ENCODE measurements at regions not wholly inside any gene's neighbourhood (a gene's known extent, or its start where the extent isn't known, plus 50 kb on each side); places are given as distances from the start of the nearest gene placed in this dataset.
"Not testable (repeated sequence)": the region's sequence is repeated elsewhere in the genome, so short reads cannot be mapped to it uniquely, and the experiment has no call there.

GRCh38 chr7:113389112-113389646 lies 270.8 kb upstream of the SMIM30 start:
- no peak for DNase-seq (ENCODE audit: low read depth)

- DNase-seq (ENCODE audit: low read depth) = no peak
Observed at GRCh38 chr7:113383638-113384037, 265.3 kb upstream of the SMIM30 start.

GRCh38 chr7:113379746-113380145 lies 261.4 kb upstream of the SMIM30 start:
- DNase-seq (ENCODE audit: low read depth) = no peak

- DNase-seq (ENCODE audit: low read depth) = no peak
Observed at GRCh38 chr7:113374955-113375354, 256.6 kb upstream of the SMIM30 start.

GRCh38 chr7:113373863-113374262 lies 255.5 kb upstream of the SMIM30 start:
- DNase-seq (ENCODE audit: low read depth) = no peak

GRCh38 chr7:113371416-113372043 lies 253.2 kb upstream of the SMIM30 start:
- peak; percentile 16 for DNase-seq (ENCODE audit: low read depth)

- DNase-seq (ENCODE audit: low read depth) = peak; percentile 14
Observed at GRCh38 chr7:113370910-113371309, 252.6 kb upstream of the SMIM30 start.

- DNase-seq (ENCODE audit: low read depth) = no peak
Observed at GRCh38 chr7:113368256-113368655, 249.9 kb upstream of the SMIM30 start.

GRCh38 chr7:113367041-113367586 lies 248.8 kb upstream of the SMIM30 start:
- peak; percentile 14 for DNase-seq (ENCODE audit: low read depth)

- no peak for DNase-seq (ENCODE audit: low read depth)
Observed at GRCh38 chr7:113366122-113366521, 247.8 kb upstream of the SMIM30 start.

GRCh38 chr7:113349339-113349738 lies 231.0 kb upstream of the SMIM30 start:
- DNase-seq (ENCODE audit: low read depth) = no peak

GRCh38 chr7:113339661-113340060 lies 221.3 kb upstream of the SMIM30 start:
- no peak for DNase-seq (ENCODE audit: low read depth)

GRCh38 chr7:113338071-113338696 lies 219.8 kb upstream of the SMIM30 start:
- no peak for DNase-seq (ENCODE audit: low read depth)

GRCh38 chr7:113336838-113337237 lies 218.5 kb upstream of the SMIM30 start:
- DNase-seq (ENCODE audit: low read depth) = not testable (repeated sequence)

- no peak for DNase-seq (ENCODE audit: low read depth)
Observed at GRCh38 chr7:113331155-113331898, 213.0 kb upstream of the SMIM30 start.

GRCh38 chr7:113321201-113321600 lies 202.8 kb upstream of the SMIM30 start:
- DNase-seq (ENCODE audit: low read depth) = peak; percentile 9

GRCh38 chr7:113320419-113320818 lies 202.1 kb upstream of the SMIM30 start:
- no peak for DNase-seq (ENCODE audit: low read depth)

GRCh38 chr7:113314594-113314993 lies 196.2 kb upstream of the SMIM30 start:
- no peak for DNase-seq (ENCODE audit: low read depth)

- no peak for DNase-seq (ENCODE audit: low read depth)
Observed at GRCh38 chr7:113308399-113308798, 190.0 kb upstream of the SMIM30 start.

GRCh38 chr7:113307147-113307546 lies 188.8 kb upstream of the SMIM30 start:
- peak; percentile 6 for DNase-seq (ENCODE audit: low read depth)

- DNase-seq (ENCODE audit: low read depth) = no peak
Observed at GRCh38 chr7:113306302-113306701, 187.9 kb upstream of the SMIM30 start.

GRCh38 chr7:113304104-113304503 lies 185.8 kb upstream of the SMIM30 start:
- DNase-seq (ENCODE audit: low read depth) = no peak

GRCh38 chr7:113303388-113303787 lies 185.0 kb upstream of the SMIM30 start:
- DNase-seq (ENCODE audit: low read depth) = not testable (repeated sequence)
